K562 (cell line): ENCODE measurements at regions not wholly inside any gene's neighbourhood (a gene's known extent, or its start where the extent isn't known, plus 50 kb on each side); places are given as distances from the start of the nearest gene placed in this dataset.

ENCODE experiments used
- CUX1 ChIP-seq: fragments of 200-800 bp; sonication (Bioruptor generic); IDR thresholded peaks from 2 replicates; pipeline ENCODE4 v1.6.1; 2016; ENCODE audit warnings: missing genetic modification characterization, missing compliant biosample characterization
- EWSR1 ChIP-seq: fragments of 450-650 bp; IDR thresholded peaks from 2 replicates; pipeline ENCODE4 v1.6.1; 2018; ENCODE audit warnings: borderline replicate concordance, mild to moderate bottlenecking, low read depth, moderate library complexity; ENCODE audit not compliant: partially characterized antibody
- MGA ChIP-seq: fragments of 450-650 bp; IDR thresholded peaks from 2 replicates; pipeline ENCODE4 v1.6.1; 2016; ENCODE audit warnings: mild to moderate bottlenecking, moderate library complexity
- USF1 ChIP-seq: sonication (generic); formaldehyde crosslinking; IDR thresholded peaks from 2 replicates; pipeline ENCODE4 v1.9.0; 2022; ENCODE audit warnings: mild to moderate bottlenecking, missing genetic modification reagents

- TF ChIP-seq CUX1 (CRISPR knock-in tag) (no peak), USF1 (CRISPR knock-in tag) (no peak), EWSR1 (no peak), MGA (no peak)
Observed at GRCh38 chr3:99384596-99384995, 253.8 kb upstream of the COL8A1 start (continued).
